HG02884 (cell line): ENCODE measurements at regions not wholly inside any gene's neighbourhood (a gene's known extent, or its start where the extent isn't known, plus 50 kb on each side); places are given as distances from the start of the nearest gene placed in this dataset.

Source experiments
- ATAC-seq: cut with Tn5 transposase; IDR thresholded peaks from one replicate; pipeline ENCODE4 v1.9.1; 2021; ENCODE audit warnings: mild to moderate bottlenecking, moderate library complexity; ENCODE audit not compliant: unreplicated experiment

DNA sequence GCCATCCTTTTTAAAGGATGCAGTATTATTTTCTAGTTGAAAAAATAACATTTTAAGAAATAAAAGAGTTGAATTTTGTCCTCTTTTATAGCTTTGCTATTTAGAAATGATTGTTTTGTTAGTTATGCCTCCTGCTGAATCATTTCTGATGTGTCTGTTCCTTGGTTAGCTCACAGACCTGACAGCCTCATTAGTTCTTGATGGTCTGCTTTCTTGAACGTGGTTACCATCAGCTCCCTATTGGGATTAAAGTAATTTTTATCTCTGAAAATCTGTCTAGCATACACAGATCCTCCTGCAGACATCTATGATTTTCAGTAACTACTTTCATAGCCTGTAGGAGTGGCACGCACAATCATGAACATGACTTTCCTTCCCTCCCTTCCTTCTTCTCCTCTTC lies 447.6 kb upstream of the B3GALT2 start:
- ATAC-seq, result no peak

DNA sequence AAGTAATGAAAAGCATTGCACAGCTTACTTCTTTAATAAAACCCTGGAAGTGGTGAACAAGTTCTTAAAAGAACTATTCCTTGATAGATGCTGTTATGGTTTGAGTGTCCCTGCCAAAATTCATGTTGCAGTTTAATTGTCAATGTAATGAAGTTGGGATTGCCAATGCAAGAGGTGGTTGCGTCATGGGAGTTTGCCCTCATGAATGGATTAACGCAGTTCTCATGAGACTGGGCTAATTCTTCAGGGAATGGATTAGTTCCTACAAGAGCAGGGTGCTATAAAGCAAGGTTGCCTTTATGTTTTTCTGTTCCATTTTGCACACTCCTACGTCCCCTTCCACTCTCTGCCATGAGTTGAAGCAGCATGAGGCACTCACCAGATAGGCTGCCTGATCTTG lies 446.7 kb upstream of the B3GALT2 start:
- ATAC-seq, result no peak

DNA sequence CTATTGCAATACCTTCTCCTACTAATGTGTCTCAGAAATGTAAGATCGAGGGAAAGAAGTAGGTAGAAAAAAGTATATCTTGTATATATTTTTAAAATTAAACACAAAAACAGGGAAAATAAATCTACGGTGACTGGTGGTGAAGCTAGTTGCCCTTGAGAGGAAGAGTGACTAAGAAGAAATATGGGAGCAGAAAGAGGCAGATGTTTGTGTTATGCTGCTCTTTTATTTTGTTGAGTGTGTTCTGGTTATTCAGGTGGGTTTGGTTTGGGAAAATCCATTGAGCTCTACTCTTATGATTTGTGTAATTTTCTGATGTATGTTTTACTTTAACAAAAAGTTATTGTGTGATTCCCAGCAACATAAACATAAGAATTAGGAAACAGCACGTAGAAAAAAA lies 444.9 kb upstream of the B3GALT2 start:
- ATAC-seq, result no peak

DNA sequence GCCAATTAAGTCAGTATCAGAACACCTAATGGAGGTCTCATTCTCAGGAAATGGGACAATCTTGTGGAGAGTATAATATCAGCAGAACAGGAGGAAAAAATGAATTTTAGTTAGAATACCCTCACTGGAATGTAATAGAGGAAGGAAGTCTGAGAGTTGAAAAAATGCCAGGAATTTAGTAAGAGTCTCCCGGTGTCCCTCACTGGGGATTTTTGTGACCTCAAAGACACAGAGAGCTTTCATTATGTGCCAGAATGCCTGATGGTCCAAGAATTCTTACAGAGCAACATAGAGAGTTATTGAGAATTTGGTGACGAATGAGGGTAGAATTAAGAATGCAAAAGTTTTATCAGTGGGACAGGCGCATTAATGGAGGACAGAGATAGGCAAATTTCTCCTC lies 443.5 kb upstream of the B3GALT2 start:
- no peak for ATAC-seq

DNA sequence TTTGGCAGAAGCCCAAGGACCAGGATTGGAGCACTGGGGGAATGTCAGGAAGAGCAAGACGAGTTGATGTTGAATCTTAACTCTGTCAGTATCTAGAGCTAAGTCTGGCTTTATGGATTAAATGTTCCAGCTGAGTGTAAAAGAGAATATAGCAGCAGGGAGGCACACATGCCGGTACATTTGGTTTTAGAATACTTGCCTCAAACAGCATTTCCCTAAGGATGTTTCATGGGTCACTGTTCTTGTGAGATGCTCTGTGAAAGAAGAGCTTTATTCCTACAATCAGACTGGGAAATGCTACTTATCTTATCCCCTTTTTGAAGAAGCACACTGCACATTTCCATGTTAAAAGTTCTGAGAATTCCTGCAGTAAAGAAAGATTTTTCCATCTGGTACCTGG lies 440.3 kb upstream of the B3GALT2 start:
- no peak for ATAC-seq

DNA sequence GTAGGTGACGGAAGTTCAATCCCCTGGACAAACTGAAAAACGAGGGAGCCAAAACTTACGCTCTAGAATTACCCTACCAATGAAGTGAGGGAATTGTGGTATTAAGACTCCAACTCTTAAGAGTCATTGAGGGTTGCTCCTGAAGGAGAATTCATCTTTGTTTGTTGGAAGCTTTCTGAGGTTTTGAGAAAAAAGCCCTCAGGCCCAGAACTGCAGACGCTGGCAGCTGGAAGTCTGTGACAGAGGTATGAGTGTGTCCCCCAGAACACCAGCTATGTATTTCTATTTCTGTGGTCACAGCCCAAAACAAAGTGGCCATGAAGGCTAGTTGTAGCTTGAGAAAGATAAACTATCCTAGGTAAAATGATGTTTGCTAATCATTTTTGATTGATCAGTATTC lies 438.8 kb upstream of the B3GALT2 start:
- ATAC-seq, result no peak

DNA sequence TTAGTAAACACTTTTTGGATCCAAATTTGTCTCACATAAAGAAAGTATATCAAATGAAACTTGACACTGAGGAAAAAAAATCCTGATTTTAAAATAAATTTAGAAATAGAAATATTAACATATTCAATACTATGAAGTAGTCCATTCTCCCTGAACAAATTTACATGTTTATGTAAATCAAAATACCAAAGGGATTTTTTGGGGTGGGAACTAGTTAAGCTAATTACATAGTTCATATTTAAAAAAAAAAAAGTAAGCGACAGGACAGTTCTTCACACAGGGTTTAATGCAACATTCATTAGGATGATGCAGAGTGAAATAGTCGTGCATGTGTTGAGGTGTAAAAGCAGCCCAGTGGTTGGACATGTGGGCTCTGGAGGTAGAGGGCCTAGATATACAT lies 433.5 kb upstream of the B3GALT2 start:
- ATAC-seq, result no peak

DNA sequence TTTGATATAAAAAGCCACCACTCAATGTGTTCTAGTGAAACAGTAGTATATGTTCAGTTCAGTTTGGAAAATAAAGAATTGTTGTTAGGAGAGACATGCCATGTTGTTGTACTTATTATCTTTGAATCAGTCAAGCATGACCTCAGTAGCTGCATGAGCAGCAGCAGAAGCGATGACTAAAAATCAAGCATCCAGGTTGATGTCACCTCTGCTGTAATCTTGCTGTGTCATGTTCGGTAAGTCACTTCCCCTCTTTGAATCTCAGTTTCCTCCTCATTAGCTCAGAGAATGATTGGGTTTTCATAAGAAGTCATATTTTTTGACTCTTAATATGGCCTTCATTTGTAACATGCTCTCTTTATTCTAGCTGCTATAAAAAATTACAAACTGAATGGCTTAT lies 428.4 kb upstream of the B3GALT2 start:
- peak; percentile 76 for ATAC-seq

DNA sequence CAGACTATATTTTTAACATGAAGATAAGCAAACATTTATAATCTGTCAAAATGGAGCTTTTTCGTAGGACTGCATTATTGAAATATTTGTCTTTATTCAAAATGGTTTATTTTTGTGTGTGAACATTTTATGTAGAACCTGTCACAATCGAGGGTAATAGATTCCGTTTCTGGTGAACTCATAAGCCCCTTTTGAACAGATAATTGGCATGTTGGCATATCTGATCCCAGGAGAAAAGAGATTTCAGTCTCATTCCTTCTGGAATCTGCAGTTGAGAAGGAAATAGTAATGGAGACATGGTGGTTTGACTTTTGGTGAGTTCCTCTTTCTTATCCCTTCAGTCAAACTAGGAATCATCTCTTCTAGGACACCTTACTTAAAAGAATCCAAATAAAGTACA lies 427.9 kb upstream of the B3GALT2 start:
- ATAC-seq, result no peak

DNA sequence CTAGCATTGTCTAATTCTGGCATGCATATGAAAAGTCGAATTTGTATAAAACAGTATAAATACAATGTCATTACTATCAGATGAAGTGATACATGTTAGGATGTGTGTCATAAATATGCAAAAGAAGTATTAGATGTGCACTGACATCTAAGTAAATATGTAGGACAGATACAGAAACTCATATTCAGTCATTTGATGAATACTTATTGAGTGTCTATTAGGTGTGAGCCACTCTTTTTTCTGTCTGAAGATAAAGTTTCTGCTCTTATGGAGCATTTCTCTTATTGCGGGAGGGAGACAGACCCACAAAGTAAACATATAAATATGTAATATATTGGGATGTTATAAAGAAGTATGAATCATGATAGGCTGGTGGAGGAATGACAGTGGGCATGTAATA lies 426.6 kb upstream of the B3GALT2 start:
- no peak for ATAC-seq

DNA sequence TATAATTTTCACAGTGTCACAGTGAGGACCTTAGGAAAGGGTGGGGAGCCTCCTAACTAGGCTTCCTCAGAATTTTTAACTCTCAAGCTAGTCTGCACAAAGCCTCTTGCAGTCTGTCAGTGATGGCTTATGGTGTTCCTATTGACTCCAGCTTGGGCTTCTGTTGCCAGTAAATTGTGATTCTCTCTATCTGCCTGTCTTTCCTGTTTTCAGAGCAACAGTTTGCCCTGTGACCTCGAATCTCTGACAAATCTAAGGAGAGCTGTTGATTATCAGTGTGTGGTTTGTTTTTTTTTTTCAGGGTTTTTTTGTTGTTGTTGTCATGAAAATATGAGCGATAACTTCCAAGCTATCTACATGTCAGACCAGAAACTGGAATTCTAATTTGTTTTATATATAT lies 423.2 kb upstream of the B3GALT2 start:
- no peak for ATAC-seq

DNA sequence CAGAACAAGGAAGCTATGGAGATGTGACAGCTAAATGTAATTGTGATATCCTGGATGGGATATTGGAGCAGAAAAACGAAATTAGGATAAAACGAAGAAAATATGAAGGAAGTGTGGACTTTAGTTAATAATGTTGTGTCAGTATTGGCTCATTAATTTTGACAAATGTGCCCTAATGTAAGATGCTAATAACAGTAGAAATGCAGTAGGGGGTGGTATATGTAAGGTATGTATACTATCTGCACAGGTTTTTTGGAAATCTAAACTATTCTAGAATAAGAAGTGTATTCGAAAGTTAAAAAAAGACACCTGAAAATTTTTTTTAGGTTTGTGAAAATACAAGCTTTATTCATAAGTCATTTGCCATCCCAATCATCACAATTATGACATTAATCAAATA lies 421.4 kb upstream of the B3GALT2 start:
- no peak for ATAC-seq

DNA sequence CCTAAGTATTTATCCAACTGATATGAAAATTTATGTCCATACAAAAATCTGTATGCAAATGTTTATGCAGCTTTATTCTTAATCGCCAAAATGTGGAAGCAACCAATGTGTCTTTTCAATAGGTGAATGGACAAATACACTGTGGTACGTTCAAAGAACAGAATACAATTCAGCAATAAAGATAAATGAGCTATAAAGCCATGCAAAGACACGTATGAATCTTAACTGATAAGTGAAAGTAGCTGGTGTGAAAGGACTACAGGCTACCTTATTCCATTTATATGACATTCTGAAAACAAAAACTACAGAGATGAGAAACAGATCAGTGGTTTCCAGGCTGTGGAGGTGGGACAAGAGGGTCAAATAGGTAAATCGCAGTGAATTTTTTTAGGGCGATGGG lies 419.6 kb upstream of the B3GALT2 start:
- ATAC-seq, result no peak

DNA sequence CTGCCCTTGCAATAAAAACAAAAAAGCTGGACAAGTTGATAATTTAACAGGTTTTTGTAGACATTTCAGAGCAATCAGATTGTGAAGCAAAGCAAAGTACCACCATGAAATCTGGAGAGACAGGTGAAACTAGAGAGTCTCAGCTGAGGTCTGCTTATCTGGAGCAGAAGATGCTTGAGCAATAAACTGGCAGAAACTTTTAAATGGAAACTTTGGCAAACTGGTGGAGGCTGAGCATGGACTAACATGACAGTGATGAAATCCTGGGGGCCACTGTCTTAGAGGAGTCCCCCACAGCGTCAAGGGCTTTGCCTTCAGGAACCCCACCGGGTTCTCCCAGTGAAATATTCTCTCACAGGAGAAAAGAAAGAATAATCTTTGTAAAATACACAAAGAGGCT lies 416.3 kb upstream of the B3GALT2 start:
- no peak for ATAC-seq

DNA sequence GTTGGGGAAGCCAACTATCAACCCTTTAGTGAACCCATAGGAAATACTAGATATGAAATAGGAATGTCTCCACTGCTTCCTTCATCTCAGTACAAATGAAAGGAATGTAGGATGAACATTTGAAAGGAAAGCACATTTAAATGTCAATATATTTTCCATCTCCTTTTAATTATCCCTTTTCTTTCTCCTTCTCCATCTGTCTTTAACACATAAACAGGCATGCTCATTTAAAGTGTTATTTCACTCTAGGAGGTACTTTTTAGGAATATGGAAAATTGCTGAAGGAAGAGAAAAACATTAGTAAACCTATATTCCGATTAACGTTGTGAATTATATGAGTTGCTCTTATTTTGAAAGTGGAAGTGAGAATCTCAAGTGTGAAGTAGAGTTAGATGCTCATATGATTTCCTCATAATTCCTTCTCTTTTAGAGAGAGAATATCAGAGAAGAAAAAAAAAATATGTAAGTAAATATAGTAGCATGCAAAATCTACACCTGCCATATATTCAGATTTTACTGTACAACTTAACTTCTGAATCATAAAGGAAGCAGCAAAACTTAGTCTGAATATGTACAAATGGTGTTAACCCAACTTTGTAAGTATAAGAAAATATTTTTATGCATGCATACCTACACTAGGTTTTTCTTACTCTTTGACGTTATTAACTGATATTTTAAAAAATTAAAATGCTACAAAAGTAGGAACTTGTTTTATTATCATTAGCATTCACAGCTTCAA lies 406.9 kb upstream of the B3GALT2 start:
- no peak for ATAC-seq

DNA sequence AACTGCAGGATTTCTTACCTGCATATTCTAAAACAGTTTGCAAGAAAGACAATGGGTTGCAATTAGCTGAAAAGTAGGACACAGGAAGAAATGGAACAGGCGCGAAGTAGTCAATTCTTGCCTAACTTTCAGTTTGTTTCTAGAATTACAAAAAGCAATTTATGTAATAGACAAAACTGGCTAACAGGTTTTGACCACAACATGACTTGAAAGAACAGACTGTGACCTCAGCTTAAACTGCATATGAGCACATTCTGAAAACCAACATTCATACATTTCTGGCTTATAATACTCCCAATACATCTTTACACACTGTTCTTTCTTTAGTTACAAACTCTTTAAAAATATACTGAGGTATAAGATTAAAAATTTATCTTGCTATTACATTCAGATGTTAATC lies 405.9 kb upstream of the B3GALT2 start:
- ATAC-seq, result no peak

DNA sequence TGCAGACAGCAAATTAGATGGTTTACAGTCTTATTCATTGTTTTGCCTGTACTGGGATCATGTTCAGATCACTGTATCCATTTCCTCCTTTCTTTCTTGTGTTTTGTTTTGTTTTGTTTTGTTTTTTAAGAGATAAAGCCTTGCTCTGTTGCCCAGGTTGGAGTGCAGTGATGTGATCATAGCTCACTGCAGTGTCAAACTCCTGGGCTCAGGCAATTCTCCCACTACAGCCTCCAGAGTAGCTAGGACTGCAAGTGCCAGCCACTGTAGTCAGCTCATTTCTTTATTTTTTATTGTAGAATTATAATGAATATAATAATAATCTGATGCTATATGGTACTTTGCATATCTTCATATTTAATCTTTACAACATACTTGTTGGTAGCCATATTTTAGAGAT lies 403.7 kb upstream of the B3GALT2 start:
- no peak for ATAC-seq

DNA sequence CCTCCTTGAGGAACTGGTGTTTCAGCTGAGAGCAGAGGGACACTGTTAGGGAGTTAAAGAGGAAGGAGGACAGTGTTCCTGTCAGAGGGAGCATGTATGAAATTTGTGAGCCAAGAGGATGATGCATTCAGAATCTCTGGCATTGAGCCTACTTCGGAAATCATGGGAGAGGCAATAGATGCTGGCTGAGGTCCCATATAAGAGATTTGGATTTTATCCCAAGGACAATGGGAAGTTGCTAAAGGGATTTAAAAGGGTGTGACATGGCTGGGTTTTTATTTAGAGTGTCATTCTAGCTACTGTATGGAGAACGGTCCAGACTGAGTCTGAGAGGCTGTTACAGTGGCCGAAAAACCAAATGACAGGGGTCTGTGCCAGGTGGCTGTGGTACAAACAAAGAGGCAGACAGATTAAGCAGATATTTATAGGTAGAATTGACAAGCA lies 403.2 kb upstream of the B3GALT2 start:
- no peak for ATAC-seq

DNA sequence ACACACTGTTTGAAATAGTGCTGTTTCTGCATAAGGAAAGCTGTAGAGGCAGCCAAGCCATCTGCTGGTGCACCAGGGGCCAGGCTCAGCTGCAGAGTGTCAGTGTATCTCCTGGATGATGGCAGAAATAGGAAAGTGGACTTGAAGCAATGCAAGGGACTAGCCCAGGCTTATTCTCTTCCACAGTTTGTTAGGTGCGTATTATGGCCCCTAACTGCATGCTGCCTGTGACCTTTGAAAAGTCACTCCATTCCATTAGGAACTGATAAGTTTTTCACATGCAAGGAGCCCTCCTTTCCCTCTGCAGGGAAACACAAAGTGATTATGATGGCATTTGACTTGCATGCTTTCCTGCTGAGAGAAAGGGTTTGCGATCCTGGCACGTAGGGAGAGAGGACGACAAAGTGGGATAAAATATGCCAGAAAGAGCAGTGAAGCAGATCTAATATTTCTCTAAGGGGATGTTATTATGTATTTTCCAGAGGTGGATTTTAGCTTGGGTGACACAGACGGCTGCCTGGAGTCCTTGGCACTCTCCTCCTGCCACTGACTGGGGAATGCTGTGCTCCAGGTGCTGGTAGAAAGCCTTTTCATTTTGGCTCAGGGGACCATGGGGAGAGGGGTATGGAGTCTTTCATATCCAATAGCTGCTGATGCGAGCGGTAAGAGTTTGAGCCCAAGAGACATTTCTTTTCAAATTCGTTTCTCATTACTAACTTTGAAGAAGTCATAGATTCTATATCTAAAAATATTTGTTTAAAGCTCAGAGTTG lies 402.1 kb upstream of the B3GALT2 start:
- no peak for ATAC-seq

DNA sequence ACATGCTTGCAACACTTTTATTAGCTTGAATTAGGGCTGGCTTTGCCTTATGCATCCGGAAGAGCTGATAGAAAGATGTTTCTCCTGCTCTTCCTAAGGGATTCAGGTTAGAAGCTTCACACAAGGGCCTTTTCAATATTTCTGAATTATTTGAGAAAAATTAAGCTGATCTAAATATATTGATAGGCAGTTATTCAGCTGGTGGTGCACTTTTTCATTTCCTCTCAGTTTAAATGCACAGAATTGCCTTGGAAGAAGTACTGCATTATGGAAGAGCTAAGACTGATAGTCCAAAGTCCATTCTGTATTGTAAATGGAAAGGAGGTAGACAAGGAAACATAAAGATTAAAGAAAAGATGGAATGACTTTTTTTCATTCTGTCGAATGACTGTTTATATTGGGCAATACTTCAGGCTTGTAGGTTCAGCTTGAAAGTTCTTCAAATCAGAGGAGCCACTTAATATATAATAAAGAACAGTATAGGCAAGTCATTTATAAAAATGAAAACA lies 398.4 kb upstream of the B3GALT2 start:
- no peak for ATAC-seq

DNA sequence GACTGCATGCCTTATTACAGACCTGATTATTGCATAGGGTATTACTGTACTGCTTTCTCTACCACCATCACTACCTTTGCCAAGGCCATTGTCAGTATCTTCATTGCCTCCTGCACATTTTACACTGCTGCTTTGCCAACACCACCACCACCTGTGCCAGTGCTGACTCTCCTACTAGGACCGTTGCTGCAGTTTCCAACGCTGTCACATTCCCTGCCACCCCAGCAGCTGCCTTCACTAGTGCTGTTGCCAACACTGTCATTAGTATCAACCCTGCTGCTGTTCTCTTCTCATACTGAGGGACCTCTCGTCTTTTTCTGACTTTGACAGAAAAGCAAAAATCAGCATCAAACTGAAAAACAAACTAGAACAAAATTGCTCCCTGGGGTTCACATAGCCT lies 394.9 kb upstream of the B3GALT2 start:
- ATAC-seq, result no peak

DNA sequence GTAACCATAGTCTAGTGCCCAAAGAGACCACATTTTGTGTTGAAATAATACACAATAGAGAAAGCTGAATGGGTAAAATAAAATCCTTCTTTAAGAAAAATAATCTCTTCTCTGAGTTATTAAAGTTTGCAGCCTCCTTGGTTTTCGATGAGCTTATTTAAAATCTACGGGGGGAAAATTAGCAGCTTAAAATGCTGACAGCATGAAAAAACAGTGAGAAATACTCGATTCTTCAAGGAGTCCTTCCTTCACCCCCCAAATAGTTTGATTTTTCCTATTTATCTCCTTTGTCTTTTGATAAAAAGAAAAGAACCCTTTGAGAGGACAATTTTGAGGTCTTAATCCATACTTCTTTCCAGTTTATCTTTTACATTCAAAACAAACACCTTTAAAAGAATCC lies 394.0 kb upstream of the B3GALT2 start:
- no peak for ATAC-seq
